IMR-90 (cell line): ENCODE measurements at regions not wholly inside any gene's neighbourhood (a gene's known extent, or its start where the extent isn't known, plus 50 kb on each side); places are given as distances from the start of the nearest gene placed in this dataset.

ENCODE experiments used
- ATAC-seq: fragments of 200-7000 bp; cut with Tn5 transposase; 2 replicates; pipeline ENCODE4 v1.9.1; 2020; ENCODE audit warnings: low read depth, mild to moderate bottlenecking, moderate library complexity
- BruUV-seq: library from RNA; stranded (reverse); fragments of 400-500 nt; replicated peaks from 2 replicates; lab custom pipeline; 2021; lab: Mats Ljungman, UMichigan
- CTCF ChIA-PET: fragments of 300-600 bp; formaldehyde crosslinking; extraction: SDS; loops from one replicate; lab custom pipeline; 2021; ENCODE audit warnings: antibody characterized with exemption; lab: Yijun Ruan, JAX
- POLR2A ChIA-PET: fragments of 300-600 bp; sonication (Branson Sonifier 250); formaldehyde crosslinking; loops from one replicate; lab custom pipeline; 2022; ENCODE audit warnings: antibody characterized with exemption; ENCODE audit not compliant: unreplicated experiment; lab: Charles Lee
- DNase-seq: peaks from one replicate; pipeline ENCODE4 v3.0.0; 2013
- H2AFZ ChIP-seq: replicated peaks from 2 replicates; pipeline ENCODE3; 2013; ENCODE audit warnings: low read length, mild to moderate bottlenecking; ENCODE audit not compliant: poor library complexity
- H2AK5ac ChIP-seq: 2 replicates; pipeline ENCODE4 v1.6.1; 2013; ENCODE audit warnings: low read depth, low read length, inconsistent platforms
- H2AK9ac ChIP-seq: replicated peaks from 2 replicates; pipeline ENCODE3; 2013; ENCODE audit warnings: mild to moderate bottlenecking, low read depth, low read length, moderate library complexity; ENCODE audit not compliant: poor library complexity
- H2BK120ac ChIP-seq: 2 replicates; pipeline ENCODE4 v1.6.1; 2013; ENCODE audit warnings: low read depth, low read length, inconsistent platforms
- H2BK15ac ChIP-seq: 3 replicates; pipeline ENCODE4 v1.6.1; 2013; ENCODE audit warnings: low read depth, low read length, inconsistent platforms
- H2BK20ac ChIP-seq: 2 replicates; pipeline ENCODE4 v1.6.1; 2013; ENCODE audit warnings: low read depth, mild to moderate bottlenecking, inconsistent platforms, low read length, moderate library complexity
- H2BK5ac ChIP-seq: 2 replicates; pipeline ENCODE4 v1.6.1; 2013; ENCODE audit warnings: mild to moderate bottlenecking, low read depth, low read length, inconsistent platforms; ENCODE audit not compliant: poor library complexity, severe bottlenecking
- H3K14ac ChIP-seq: replicated peaks from 2 replicates; pipeline ENCODE4 v1.6.1; 2013; ENCODE audit warnings: low read depth, low read length, inconsistent platforms
- H3K18ac ChIP-seq: 2 replicates; pipeline ENCODE4 v1.6.1; 2013; ENCODE audit warnings: low read depth, low read length, control low read depth
- H3K23ac ChIP-seq: 2 replicates; pipeline ENCODE4 v1.6.1; 2013; ENCODE audit warnings: low read depth, low read length, inconsistent platforms
- H3K27ac ChIP-seq: 2 replicates; pipeline ENCODE4 v1.5.1; 2013; ENCODE audit warnings: mild to moderate bottlenecking, control low read depth, low read length; ENCODE audit not compliant: insufficient read depth
- H3K27me3 ChIP-seq: 2 replicates; pipeline ENCODE4 v1.6.1; 2013; ENCODE audit warnings: low read length; ENCODE audit not compliant: control insufficient read depth, insufficient read depth
- H3K36me3 ChIP-seq: 2 replicates; pipeline ENCODE4 v1.6.1; 2013; ENCODE audit warnings: low read length, mixed read lengths; ENCODE audit not compliant: control insufficient read depth, insufficient read depth
- H3K4ac ChIP-seq: 2 replicates; pipeline ENCODE4 v1.6.1; 2013; ENCODE audit warnings: low read depth, low read length, inconsistent platforms
- H3K4me1 ChIP-seq: 2 replicates; pipeline ENCODE4 v1.6.1; 2013; ENCODE audit warnings: low read length, mixed read lengths; ENCODE audit not compliant: control insufficient read depth, insufficient read depth
- H3K4me2 ChIP-seq: 2 replicates; pipeline ENCODE4 v1.6.1; 2013; ENCODE audit warnings: low read depth, mild to moderate bottlenecking, control low read depth, low read length, moderate library complexity
- H3K4me3 ChIP-seq: 2 replicates; pipeline ENCODE4 v1.5.1; 2013; ENCODE audit warnings: low read depth, mild to moderate bottlenecking, control low read depth, low read length, moderate library complexity; ENCODE audit not compliant: insufficient read depth
- H3K56ac ChIP-seq: 2 replicates; pipeline ENCODE4 v1.6.1; 2013; ENCODE audit warnings: low read length, inconsistent platforms; ENCODE audit not compliant: insufficient read depth; ENCODE audit errors: extremely low read depth
- H3K79me1 ChIP-seq, 2 experiments: 2 replicates each; pipeline ENCODE4 v1.6.1; 2013; ENCODE audit warnings: low read length in 2 of 2, inconsistent platforms in 1 of 2, low read depth in 1 of 2
- H3K9ac ChIP-seq: 2 replicates; pipeline ENCODE4 v1.6.1; 2013; ENCODE audit warnings: low read depth, low read length, control low read depth
- H3K9me1 ChIP-seq: 2 replicates; pipeline ENCODE4 v1.6.1; 2013; ENCODE audit warnings: low read length, inconsistent platforms; ENCODE audit not compliant: insufficient read depth
- H3K9me3 ChIP-seq: 2 replicates; pipeline ENCODE4 v1.6.1; 2013; ENCODE audit warnings: low read length; ENCODE audit not compliant: control insufficient read depth, insufficient read depth
- H4K20me1 ChIP-seq: 2 replicates; pipeline ENCODE4 v1.6.1; 2013; ENCODE audit warnings: low read length, inconsistent platforms; ENCODE audit not compliant: insufficient read depth
- H4K5ac ChIP-seq: 2 replicates; pipeline ENCODE4 v1.6.1; 2013; ENCODE audit warnings: mild to moderate bottlenecking, low read depth, low read length, control low read depth
- H4K8ac ChIP-seq, 2 experiments: 2 replicates each; pipeline ENCODE4 v1.6.1; 2013; ENCODE audit warnings: low read depth in 2 of 2, low read length in 2 of 2, control low read depth in 1 of 2, inconsistent platforms in 1 of 2
- H4K91ac ChIP-seq: 2 replicates; pipeline ENCODE4 v1.6.1; 2013; ENCODE audit warnings: low read depth, low read length, inconsistent platforms; ENCODE audit not compliant: insufficient read depth
- BHLHE40 ChIP-seq: fragments of 150-350 bp; IDR thresholded peaks from 2 replicates; pipeline ENCODE4 v1.6.1; 2016; ENCODE audit warnings: mild to moderate bottlenecking, low read depth, low read length
- CEBPB ChIP-seq: IDR thresholded peaks from 2 replicates; pipeline ENCODE4 v1.6.1; 2012; ENCODE audit warnings: low read depth, low read length, improper control_type of control experiment
- CHD1 ChIP-seq: IDR thresholded peaks from 2 replicates; pipeline ENCODE4 v1.6.1; 2012; ENCODE audit warnings: low read depth, low read length, improper control_type of control experiment
- ELK1 ChIP-seq: fragments of 150-350 bp; IDR thresholded peaks from 2 replicates; pipeline ENCODE4 v1.6.1; 2016; ENCODE audit warnings: low read depth, mild to moderate bottlenecking, low read length, moderate library complexity, borderline replicate concordance
- FOS ChIP-seq: fragments of 150-350 bp; IDR thresholded peaks from 2 replicates; pipeline ENCODE4 v1.6.1; 2016; ENCODE audit warnings: low read depth, low read length
- MAFK ChIP-seq: IDR thresholded peaks from 2 replicates; pipeline ENCODE4 v1.6.1; 2012; ENCODE audit warnings: low read depth, low read length, improper control_type of control experiment
- MAZ ChIP-seq: IDR thresholded peaks from 2 replicates; pipeline ENCODE4 v1.6.1; 2012; ENCODE audit warnings: low read depth, mild to moderate bottlenecking, low read length, improper control_type of control experiment, moderate library complexity, borderline replicate concordance
- MXI1 ChIP-seq: IDR thresholded peaks from 2 replicates; pipeline ENCODE4 v1.6.1; 2012; ENCODE audit warnings: low read depth, mild to moderate bottlenecking, low read length, moderate library complexity, borderline replicate concordance
- NFE2L2 ChIP-seq: fragments of 150-350 bp; IDR thresholded peaks from 2 replicates; pipeline ENCODE4 v1.6.1; 2016; ENCODE audit warnings: low read depth, mild to moderate bottlenecking, low read length
- POLR2A ChIP-seq: IDR thresholded peaks from 2 replicates; pipeline ENCODE4 v1.6.1; 2012; ENCODE audit warnings: mild to moderate bottlenecking, low read depth, low read length
- RAD21 ChIP-seq: IDR thresholded peaks from 2 replicates; pipeline ENCODE4 v1.6.1; 2012; ENCODE audit warnings: low read length, improper control_type of control experiment
- RCOR1 ChIP-seq: IDR thresholded peaks from 2 replicates; pipeline ENCODE4 v1.6.1; 2012; ENCODE audit warnings: mild to moderate bottlenecking, low read length, improper control_type of control experiment; ENCODE audit not compliant: insufficient replicate concordance
- RFX5 ChIP-seq: IDR thresholded peaks from 2 replicates; pipeline ENCODE4 v1.8.0; 2012; ENCODE audit warnings: low read depth, mild to moderate bottlenecking, low read length, moderate library complexity
- SMC3 ChIP-seq: fragments of 150-350 bp; IDR thresholded peaks from 2 replicates; pipeline ENCODE4 v1.6.1; 2016; ENCODE audit warnings: low read depth, mild to moderate bottlenecking, antibody characterized with exemption, low read length, moderate library complexity
- WGBS, 2 experiments: methylation state at CpG; one replicate each; pipeline versions ENCODE4 v1.1.5 to v1.1.7; 2013; ENCODE audit warnings: missing lambda C conversion rate in 2 of 2; ENCODE audit not compliant: insufficient read length in 1 of 2; ENCODE audit errors: extremely low coverage in 2 of 2; 5-methylcytosine and 5-hydroxymethylcytosine counted together
- dilution Hi-C: fragments of 300-500 bp; cut with HindIII; formaldehyde crosslinking; loops from one replicate; pipeline ENCODE4 v1.14.3; 2018; ENCODE audit warnings: low sequenced_read_pairs; ENCODE audit not compliant: unreplicated experiment
- in situ Hi-C: fragments of 300-500 bp; cut with MboI; formaldehyde crosslinking; loops from 3 replicates; pipeline ENCODE4 v1.14.3; 2019; ENCODE audit warnings: low sequenced_read_pairs, inconsistent platforms, mixed read lengths
- intact Hi-C: fragments of 100-400 bp; cut with micrococcal nuclease; formaldehyde crosslinking; loops from 2 replicates; pipeline ENCODE4 v1.10.0; 2022
- TF ChIP-seq, protein P1 (sequence below): conservative IDR thresholded peaks from 2 replicates; pipeline ENCODE4 v1.5.1; 2012; ENCODE audit warnings: mild to moderate bottlenecking, low read depth, low read length, improper control_type of control experiment
- TF ChIP-seq, protein P2 (sequence below): fragments of 150-350 bp; IDR thresholded peaks from 2 replicates; pipeline ENCODE4 v1.6.1; 2017; ENCODE audit warnings: mild to moderate bottlenecking, antibody characterized with exemption, low read length, low read depth

- DNase-seq, result no peak
- no TSS peak for BruUV-seq
- no CpG with 5 or more reads among the region's 2 CpGs for WGBS, 2 experiments
Observed at GRCh38 chr3:117068301-117068700, 358.7 kb downstream of the TUSC7 start.

More at GRCh38 chr3:117068301-117068700, 358.7 kb downstream of the TUSC7 start:
- POLR2A ChIA-PET, result no interaction called here
- in situ Hi-C loops (no loop called here), dilution Hi-C loops (no loop called here), intact Hi-C loops (no loop called here)
- Histone ChIP-seq H4K5ac (no peak overlapping the region), H3K56ac (no peak overlapping the region), H3K9me1 (no peaks in the 10 kb centered on the region), H3K27me3 (no peaks in the 10 kb centered on the region), H3K9me3 (no peaks in the 10 kb centered on the region), H2BK5ac (no peak overlapping the region), H3K4ac (no peak overlapping the region), H3K23ac (no peak overlapping the region), H3K27ac (no peak overlapping the region), H4K8ac (no peak overlapping the region), H2AK9ac (no peak overlapping the region), H3K79me1 (no peaks in the 10 kb centered on the region), H2BK15ac (no peak overlapping the region), H2BK120ac (no peak overlapping the region), H2BK20ac (no peak overlapping the region), H3K14ac (no peak overlapping the region), H3K4me3 (no peak overlapping the region), H3K18ac (no peak overlapping the region), H4K20me1 (no peaks in the 10 kb centered on the region), H3K36me3 (no peaks in the 10 kb centered on the region), H3K9ac (no peak overlapping the region), H3K4me1 (peaks cover 4% of the 10 kb centered on the region; the same call in 1 of the 2 replicates), H2AK5ac (no peak overlapping the region), H4K91ac (no peak overlapping the region), H3K4me2 (no peak overlapping the region), H2AFZ (no peak overlapping the region)
- TF ChIP-seq MAZ (no peak), NFE2L2 (no peak), MXI1 (no peak), FOS (no peak), ELK1 (no peak), CHD1 (no peak), RCOR1 (no peak), CEBPB (no peak), BHLHE40 (no peak), RAD21 (no peak), MAFK (no peak), RFX5 (no peak), SMC3 (no peak), POLR2A (no peak)
- TF ChIP-seq, protein P1, sequence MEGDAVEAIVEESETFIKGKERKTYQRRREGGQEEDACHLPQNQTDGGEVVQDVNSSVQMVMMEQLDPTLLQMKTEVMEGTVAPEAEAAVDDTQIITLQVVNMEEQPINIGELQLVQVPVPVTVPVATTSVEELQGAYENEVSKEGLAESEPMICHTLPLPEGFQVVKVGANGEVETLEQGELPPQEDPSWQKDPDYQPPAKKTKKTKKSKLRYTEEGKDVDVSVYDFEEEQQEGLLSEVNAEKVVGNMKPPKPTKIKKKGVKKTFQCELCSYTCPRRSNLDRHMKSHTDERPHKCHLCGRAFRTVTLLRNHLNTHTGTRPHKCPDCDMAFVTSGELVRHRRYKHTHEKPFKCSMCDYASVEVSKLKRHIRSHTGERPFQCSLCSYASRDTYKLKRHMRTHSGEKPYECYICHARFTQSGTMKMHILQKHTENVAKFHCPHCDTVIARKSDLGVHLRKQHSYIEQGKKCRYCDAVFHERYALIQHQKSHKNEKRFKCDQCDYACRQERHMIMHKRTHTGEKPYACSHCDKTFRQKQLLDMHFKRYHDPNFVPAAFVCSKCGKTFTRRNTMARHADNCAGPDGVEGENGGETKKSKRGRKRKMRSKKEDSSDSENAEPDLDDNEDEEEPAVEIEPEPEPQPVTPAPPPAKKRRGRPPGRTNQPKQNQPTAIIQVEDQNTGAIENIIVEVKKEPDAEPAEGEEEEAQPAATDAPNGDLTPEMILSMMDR, result no peak
- TF ChIP-seq, protein P2, sequence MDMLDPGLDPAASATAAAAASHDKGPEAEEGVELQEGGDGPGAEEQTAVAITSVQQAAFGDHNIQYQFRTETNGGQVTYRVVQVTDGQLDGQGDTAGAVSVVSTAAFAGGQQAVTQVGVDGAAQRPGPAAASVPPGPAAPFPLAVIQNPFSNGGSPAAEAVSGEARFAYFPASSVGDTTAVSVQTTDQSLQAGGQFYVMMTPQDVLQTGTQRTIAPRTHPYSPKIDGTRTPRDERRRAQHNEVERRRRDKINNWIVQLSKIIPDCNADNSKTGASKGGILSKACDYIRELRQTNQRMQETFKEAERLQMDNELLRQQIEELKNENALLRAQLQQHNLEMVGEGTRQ, result no peak
- ATAC-seq, result no peak
- CTCF ChIA-PET, result no interaction called here
